HepG2 (cell line): ENCODE measurements at regions not wholly inside any gene's neighbourhood (a gene's known extent, or its start where the extent isn't known, plus 50 kb on each side); places are given as distances from the start of the nearest gene placed in this dataset.

Experiments
- ATAC-seq: fragments of 200-7000 bp; cut with Tn5 transposase; 3 replicates; pipeline ENCODE4 v1.9.1; 2020; ENCODE audit warnings: mild to moderate bottlenecking, moderate library complexity
- BruUV-seq: library from RNA; stranded (reverse); fragments of 400-500 nt; replicated peaks from 2 replicates; lab custom pipeline; 2021; lab: Mats Ljungman, UMichigan
- CTCF ChIA-PET: fragments of 300-600 bp; formaldehyde crosslinking; extraction: SDS; loops from one replicate; lab custom pipeline; 2021; ENCODE audit warnings: low total read pairs, inconsistent platforms, low intra/inter-chr PET ratio; lab: Yijun Ruan, JAX
- POLR2A ChIA-PET: fragments of 350-600 bp; sonication (Branson Sonifier 250); formaldehyde crosslinking; loops from one replicate; lab custom pipeline; 2020; ENCODE audit warnings: antibody characterized with exemption, inconsistent platforms; lab: Yijun Ruan, JAX
- DNase-seq: peaks from one replicate; pipeline ENCODE4 v3.0.0-alpha.2; 2015; ENCODE audit warnings: low spot score
- FAIRE-seq: peaks from 3 replicates; lab custom pipeline; 2011; peaks lifted over from hg19 to GRCh38; lab: Jason Lieb, UNC
- H2AFZ ChIP-seq: one replicate; pipeline ENCODE4 v1.6.1; 2011; ENCODE audit warnings: low read length, inconsistent platforms
- H3K27ac ChIP-seq: fragments of 300-600 bp; 3 replicates; pipeline ENCODE4 v1.8.0; 2011; ENCODE audit warnings: mixed run types, mild to moderate bottlenecking, mixed read lengths, low read length, inconsistent platforms; ENCODE audit not compliant: insufficient read depth; ENCODE audit errors: extremely low read length
- H3K27me3 ChIP-seq, 2 experiments: fragments of 200-600 bp in 1 of 2; 2 replicates in 1 of 2; 3 replicates in 1 of 2; pipeline versions ENCODE4 v1.6.0 to v1.8.0; 2011; ENCODE audit warnings: low read length in 2 of 2, mild to moderate bottlenecking in 2 of 2, moderate library complexity in 2 of 2, inconsistent platforms in 1 of 2; ENCODE audit not compliant: insufficient read depth in 2 of 2, control insufficient read depth in 1 of 2
- H3K36me3 ChIP-seq, 2 experiments: fragments of 200-600 bp in 1 of 2; replicated peaks in 1 of 2; 2 replicates in 1 of 2; 3 replicates in 1 of 2; pipeline versions ENCODE4 v1.5.1 to v1.8.0; 2011; ENCODE audit warnings: low read length in 2 of 2, inconsistent platforms in 1 of 2; ENCODE audit not compliant: insufficient read depth in 2 of 2, control insufficient read depth in 1 of 2
- H3K4me1 ChIP-seq: 2 replicates; pipeline ENCODE4 v1.5.1; 2012; ENCODE audit warnings: low read length, inconsistent platforms; ENCODE audit not compliant: insufficient read depth
- H3K4me2 ChIP-seq: 2 replicates; pipeline ENCODE4 v1.6.0; 2011; ENCODE audit warnings: low read depth, low read length, inconsistent platforms
- H3K4me3 ChIP-seq, 3 experiments: fragments of 200-600 bp in 1 of 3; sonication (generic), shearing (Covaris generic) in 1 of 3; replicated peaks in 1 of 3; 2 replicates each; pipeline ENCODE4 v1.5.1; 2011 to 2016; ENCODE audit warnings: low read length in 3 of 3, inconsistent platforms in 2 of 3, low read depth in 2 of 3, mild to moderate bottlenecking in 2 of 3, control low read depth in 1 of 3, mixed read lengths in 1 of 3; ENCODE audit not compliant: insufficient read depth in 1 of 3
- H3K79me2 ChIP-seq: one replicate; pipeline ENCODE4 v1.6.1; 2011; ENCODE audit warnings: low read length, inconsistent platforms; ENCODE audit not compliant: insufficient read depth
- H3K9ac ChIP-seq: 2 replicates; pipeline ENCODE4 v1.6.0; 2011; ENCODE audit warnings: mild to moderate bottlenecking, low read depth, low read length, inconsistent platforms; ENCODE audit not compliant: insufficient read depth
- H3K9me3 ChIP-seq: 2 replicates; pipeline ENCODE4 v1.5.1; 2012; ENCODE audit warnings: mild to moderate bottlenecking, low read length
- H4K20me1 ChIP-seq: 2 replicates; pipeline ENCODE4 v1.6.0; 2011; ENCODE audit warnings: inconsistent platforms, mild to moderate bottlenecking, low read length, moderate library complexity; ENCODE audit not compliant: insufficient read depth
- ATF2 ChIP-seq: sonication (generic); formaldehyde crosslinking; IDR thresholded peaks from 2 replicates; pipeline ENCODE4 v1.4.0; 2020; ENCODE audit warnings: missing genetic modification reagents
- BRCA1 ChIP-seq: sonication (generic); formaldehyde crosslinking; IDR thresholded peaks from 2 replicates; pipeline ENCODE4 v1.4.0; 2020; ENCODE audit warnings: missing genetic modification reagents
- CBX5 ChIP-seq: sonication (generic); formaldehyde crosslinking; IDR thresholded peaks from 2 replicates; pipeline ENCODE4 v1.4.0; 2020; ENCODE audit warnings: missing genetic modification reagents, borderline replicate concordance
- GPN1 ChIP-seq: sonication (generic); formaldehyde crosslinking; IDR thresholded peaks from 2 replicates; pipeline ENCODE4 v1.5.1; 2020; ENCODE audit warnings: missing genetic modification reagents, borderline replicate concordance
- HDAC1 ChIP-seq: sonication (generic); formaldehyde crosslinking; IDR thresholded peaks from 2 replicates; pipeline ENCODE4 v1.5.1; 2020; ENCODE audit warnings: mild to moderate bottlenecking, missing genetic modification reagents
- KLF16 ChIP-seq, 2 experiments: sonication (generic) in 1 of 2; formaldehyde crosslinking in 1 of 2; IDR thresholded peaks; 2 replicates each; pipeline versions ENCODE4 v1.6.1 to v1.8.0; 2016 to 2023; ENCODE audit warnings: missing genetic modification reagents in 2 of 2, missing compliant biosample characterization in 1 of 2
- MTA1 ChIP-seq: sonication (generic); formaldehyde crosslinking; IDR thresholded peaks from 2 replicates; pipeline ENCODE4 v1.4.0; 2020; ENCODE audit warnings: missing genetic modification reagents, mild to moderate bottlenecking, borderline replicate concordance
- POLR2A ChIP-seq, 2 experiments: IDR thresholded peaks; 2 replicates each; pipeline ENCODE4 v1.6.1; 2011; ENCODE audit warnings: low read depth in 2 of 2, low read length in 2 of 2, mild to moderate bottlenecking in 1 of 2, moderate library complexity in 1 of 2; ENCODE audit not compliant: insufficient read depth in 1 of 2
- RBAK ChIP-seq: sonication (generic); formaldehyde crosslinking; IDR thresholded peaks from 2 replicates; pipeline ENCODE4 v1.5.1; 2020; ENCODE audit warnings: mild to moderate bottlenecking, missing genetic modification reagents
- SMAD9 ChIP-seq: sonication (generic); formaldehyde crosslinking; IDR thresholded peaks from 2 replicates; pipeline ENCODE4 v1.5.1; 2020; ENCODE audit warnings: mild to moderate bottlenecking, missing genetic modification reagents
- SP4 ChIP-seq: sonication (generic); formaldehyde crosslinking; IDR thresholded peaks from 2 replicates; pipeline ENCODE4 v1.8.1; 2023; ENCODE audit warnings: mild to moderate bottlenecking, missing genetic modification reagents
- TMF1 ChIP-seq: sonication (generic); formaldehyde crosslinking; IDR thresholded peaks from 2 replicates; pipeline ENCODE4 v1.8.1; 2022; ENCODE audit warnings: low read depth, missing genetic modification reagents
- WIZ ChIP-seq: sonication (generic); formaldehyde crosslinking; IDR thresholded peaks from 2 replicates; pipeline ENCODE4 v1.5.1; 2020; ENCODE audit warnings: mild to moderate bottlenecking, missing genetic modification reagents
- ZBTB1 ChIP-seq: sonication (generic); formaldehyde crosslinking; IDR thresholded peaks from 2 replicates; pipeline ENCODE4 v1.4.0; 2020; ENCODE audit warnings: missing genetic modification reagents, borderline replicate concordance
- ZNF34 ChIP-seq: sonication (generic); formaldehyde crosslinking; IDR thresholded peaks from 2 replicates; pipeline ENCODE4 v1.4.0; 2020; ENCODE audit warnings: mild to moderate bottlenecking, missing genetic modification reagents, borderline replicate concordance
- WGBS: methylation state at CpG from one replicate; pipeline ENCODE4 v1.1.6; 2017; ENCODE audit warnings: low lambda C conversion rate; 5-methylcytosine and 5-hydroxymethylcytosine counted together
- in situ Hi-C: cut with HindIII; loops from 2 replicates; pipeline ENCODE4 v1.10.0; 2017; ENCODE audit warnings: low pct_unique_long_range_greater_than_20kb; ENCODE audit not compliant: extremely low pct_ligation_motif_present
- intact Hi-C: fragments of 100-400 bp; cut with micrococcal nuclease; formaldehyde crosslinking; loops from one replicate; pipeline ENCODE4 v1.10.0; 2022; ENCODE audit not compliant: unreplicated experiment
- TF ChIP-seq, protein P1 (sequence below): sonication (generic); formaldehyde crosslinking; IDR thresholded peaks from 2 replicates; pipeline ENCODE4 v1.8.0; 2022; ENCODE audit warnings: low read depth, missing genetic modification reagents
- TF ChIP-seq, protein P2 (sequence below): sonication (generic); formaldehyde crosslinking; IDR thresholded peaks from 2 replicates; pipeline ENCODE4 v1.4.0; 2020; ENCODE audit warnings: low read depth, missing genetic modification reagents
- TF ChIP-seq, protein P3 (sequence below): sonication (generic); formaldehyde crosslinking; IDR thresholded peaks from 2 replicates; pipeline ENCODE4 v1.8.0; 2023; ENCODE audit warnings: mild to moderate bottlenecking, missing genetic modification reagents

- no TSS peak for BruUV-seq
- ChIA-PET POLR2A (no interaction called here), CTCF (no interaction called here)
- Histone ChIP-seq H3K4me1 (no peaks in the 10 kb centered on the region), H3K36me3 (no peaks in the 10 kb centered on the region), H3K4me3 (no peak overlapping the region), H3K27me3 (peaks cover 0 to 23% of the 10 kb centered on the region in 2 experiments; a peak in 3 of 5 replicates), H3K4me2 (no peak overlapping the region), H2AFZ (no peak overlapping the region), H3K79me2 (no peaks in the 10 kb centered on the region), H3K27ac (no peak overlapping the region)
- 10% methylated on average over 6 of the region's 6 CpGs for WGBS
- DNase-seq = no peak
- TF ChIP-seq, protein P1, sequence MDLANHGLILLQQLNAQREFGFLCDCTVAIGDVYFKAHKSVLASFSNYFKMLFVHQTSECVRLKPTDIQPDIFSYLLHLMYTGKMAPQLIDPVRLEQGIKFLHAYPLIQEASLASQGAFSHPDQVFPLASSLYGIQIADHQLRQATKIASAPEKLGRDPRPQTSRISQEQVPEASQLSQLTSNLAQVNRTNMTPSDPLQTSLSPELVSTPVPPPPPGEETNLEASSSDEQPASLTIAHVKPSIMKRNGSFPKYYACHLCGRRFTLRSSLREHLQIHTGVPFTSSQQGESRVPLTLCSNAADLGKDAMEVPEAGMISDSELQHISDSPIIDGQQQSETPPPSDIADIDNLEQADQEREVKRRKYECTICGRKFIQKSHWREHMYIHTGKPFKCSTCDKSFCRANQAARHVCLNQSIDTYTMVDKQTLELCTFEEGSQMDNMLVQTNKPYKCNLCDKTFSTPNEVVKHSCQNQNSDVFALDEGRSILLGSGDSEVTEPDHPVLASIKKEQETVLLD (CRISPR knock-in tag) = no peak
- TF ChIP-seq KLF16 (CRISPR knock-in tag; IDR thresholded peaks at IDR 0.05) (no peak), TMF1 (no peak), ZNF34 (CRISPR knock-in tag) (no peak), POLR2A (IDR thresholded peaks at IDR 0.05; ENCODE audit: insufficient read depth in 1 of 2, low read depth in 2 of 2, low read length in 2 of 2) (no peak), GPN1 (CRISPR knock-in tag) (no peak), SP4 (CRISPR knock-in tag) (no peak), HDAC1 (CRISPR knock-in tag) (no peak), WIZ (CRISPR knock-in tag) (no peak), ATF2 (CRISPR knock-in tag) (no peak), CBX5 (no peak), SMAD9 (CRISPR knock-in tag) (no peak), MTA1 (CRISPR knock-in tag) (no peak), RBAK (no peak), BRCA1 (no peak), ZBTB1 (CRISPR knock-in tag) (no peak)
- TF ChIP-seq, protein P2, sequence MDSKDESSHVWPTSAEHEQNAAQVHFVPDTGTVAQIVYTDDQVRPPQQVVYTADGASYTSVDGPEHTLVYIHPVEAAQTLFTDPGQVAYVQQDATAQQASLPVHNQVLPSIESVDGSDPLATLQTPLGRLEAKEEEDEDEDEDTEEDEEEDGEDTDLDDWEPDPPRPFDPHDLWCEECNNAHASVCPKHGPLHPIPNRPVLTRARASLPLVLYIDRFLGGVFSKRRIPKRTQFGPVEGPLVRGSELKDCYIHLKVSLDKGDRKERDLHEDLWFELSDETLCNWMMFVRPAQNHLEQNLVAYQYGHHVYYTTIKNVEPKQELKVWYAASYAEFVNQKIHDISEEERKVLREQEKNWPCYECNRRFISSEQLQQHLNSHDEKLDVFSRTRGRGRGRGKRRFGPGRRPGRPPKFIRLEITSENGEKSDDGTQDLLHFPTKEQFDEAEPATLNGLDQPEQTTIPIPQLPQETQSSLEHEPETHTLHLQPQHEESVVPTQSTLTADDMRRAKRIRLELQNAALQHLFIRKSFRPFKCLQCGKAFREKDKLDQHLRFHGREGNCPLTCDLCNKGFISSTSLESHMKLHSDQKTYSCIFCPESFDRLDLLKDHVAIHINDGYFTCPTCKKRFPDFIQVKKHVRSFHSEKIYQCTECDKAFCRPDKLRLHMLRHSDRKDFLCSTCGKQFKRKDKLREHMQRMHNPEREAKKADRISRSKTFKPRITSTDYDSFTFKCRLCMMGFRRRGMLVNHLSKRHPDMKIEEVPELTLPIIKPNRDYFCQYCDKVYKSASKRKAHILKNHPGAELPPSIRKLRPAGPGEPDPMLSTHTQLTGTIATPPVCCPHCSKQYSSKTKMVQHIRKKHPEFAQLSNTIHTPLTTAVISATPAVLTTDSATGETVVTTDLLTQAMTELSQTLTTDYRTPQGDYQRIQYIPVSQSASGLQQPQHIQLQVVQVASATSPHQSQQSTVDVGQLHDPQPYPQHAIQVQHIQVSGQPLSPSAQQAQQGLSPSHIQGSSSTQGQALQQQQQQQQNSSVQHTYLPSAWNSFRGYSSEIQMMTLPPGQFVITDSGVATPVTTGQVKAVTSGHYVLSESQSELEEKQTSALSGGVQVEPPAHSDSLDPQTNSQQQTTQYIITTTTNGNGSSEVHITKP (CRISPR knock-in tag) = no peak
- TF ChIP-seq, protein P3, sequence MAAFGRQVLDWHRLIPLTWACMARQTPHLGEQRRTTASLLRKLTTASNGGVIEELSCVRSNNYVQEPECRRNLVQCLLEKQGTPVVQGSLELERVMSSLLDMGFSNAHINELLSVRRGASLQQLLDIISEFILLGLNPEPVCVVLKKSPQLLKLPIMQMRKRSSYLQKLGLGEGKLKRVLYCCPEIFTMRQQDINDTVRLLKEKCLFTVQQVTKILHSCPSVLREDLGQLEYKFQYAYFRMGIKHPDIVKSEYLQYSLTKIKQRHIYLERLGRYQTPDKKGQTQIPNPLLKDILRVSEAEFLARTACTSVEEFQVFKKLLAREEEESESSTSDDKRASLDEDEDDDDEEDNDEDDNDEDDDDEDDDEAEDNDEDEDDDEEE = no peak
- TF ChIP-seq, all 625 proteins: peak for 0
- intact Hi-C loops (no loop called here), in situ Hi-C loops (no loop called here)
- H3K9me3 ChIP-seq = no peaks in the 10 kb centered on the region
- H4K20me1 ChIP-seq = no peaks in the 10 kb centered on the region
- no peak overlapping the region for H3K9ac ChIP-seq
- no peak for FAIRE-seq
- ATAC-seq = no peak
Observed at GRCh38 chr10:8302565-8302964, 248.1 kb downstream of the GATA3 start.
